HEK293T (cell line): ENCODE measurements at regions not wholly inside any gene's neighbourhood (a gene's known extent, or its start where the extent isn't known, plus 50 kb on each side); places are given as distances from the start of the nearest gene placed in this dataset.

Experiments
- CTCF ChIA-PET: fragments of 350-600 bp; formaldehyde crosslinking; extraction: SDS; loops from one replicate; lab custom pipeline; 2021; ENCODE audit warnings: antibody characterized with exemption, inconsistent platforms; lab: Yijun Ruan, JAX
- POLR2A ChIA-PET: fragments of 350-600 bp; formaldehyde crosslinking; extraction: SDS; loops from one replicate; lab custom pipeline; 2020; ENCODE audit warnings: antibody characterized with exemption, inconsistent platforms; lab: Yijun Ruan, JAX
- DNase-seq: peaks from one replicate; pipeline ENCODE4 v3.0.0; 2012; ENCODE audit warnings: mixed read lengths; ENCODE audit errors: extremely low spot score
- ARNT ChIP-seq: fragments of 450-650 bp; IDR thresholded peaks from 2 replicates; pipeline ENCODE4 v1.6.1; 2017; ENCODE audit warnings: mild to moderate bottlenecking
- BHLHE40 ChIP-seq: fragments of 450-650 bp; IDR thresholded peaks from 2 replicates; pipeline ENCODE4 v1.6.1; 2016; ENCODE audit warnings: mild to moderate bottlenecking, moderate library complexity, borderline replicate concordance
- CTBP1 ChIP-seq: fragments of 450-650 bp; IDR thresholded peaks from 2 replicates; pipeline ENCODE4 v1.6.1; 2016; ENCODE audit warnings: borderline replicate concordance
- ELF4 ChIP-seq: fragments of 450-650 bp; IDR thresholded peaks from 2 replicates; pipeline ENCODE4 v1.6.1; 2017; ENCODE audit warnings: antibody characterized with exemption
- FOXA1 ChIP-seq: fragments of 450-650 bp; IDR thresholded peaks from 2 replicates; pipeline ENCODE4 v1.6.1; 2016; ENCODE audit warnings: mild to moderate bottlenecking
- FOXK2 ChIP-seq: fragments of 450-650 bp; IDR thresholded peaks from 2 replicates; pipeline ENCODE4 v1.6.1; 2016; ENCODE audit warnings: mild to moderate bottlenecking
- FOXM1 ChIP-seq: fragments of 450-650 bp; IDR thresholded peaks from 2 replicates; pipeline ENCODE4 v1.6.1; 2017; ENCODE audit warnings: mild to moderate bottlenecking, borderline replicate concordance
- HDGF ChIP-seq: fragments of 450-650 bp; IDR thresholded peaks from 2 replicates; pipeline ENCODE4 v1.6.1; 2017; ENCODE audit warnings: antibody characterized with exemption, borderline replicate concordance
- L3MBTL2 ChIP-seq: fragments of 450-650 bp; conservative IDR thresholded peaks from 2 replicates; pipeline ENCODE4 v1.6.1; 2016; ENCODE audit warnings: mild to moderate bottlenecking
- LEF1 ChIP-seq: fragments of 450-650 bp; IDR thresholded peaks from 2 replicates; pipeline ENCODE4 v1.6.1; 2017; ENCODE audit warnings: mild to moderate bottlenecking, borderline replicate concordance
- NFRKB ChIP-seq: fragments of 450-650 bp; IDR thresholded peaks from 2 replicates; pipeline ENCODE4 v1.6.1; 2016; ENCODE audit warnings: mild to moderate bottlenecking, moderate library complexity
- SP1 ChIP-seq: fragments of 450-650 bp; IDR thresholded peaks from 2 replicates; pipeline ENCODE4 v1.6.1; 2017
- SUZ12 ChIP-seq: fragments of 450-650 bp; IDR thresholded peaks from 2 replicates; pipeline ENCODE4 v1.6.1; 2016; ENCODE audit warnings: mild to moderate bottlenecking
- TARDBP ChIP-seq: fragments of 450-650 bp; IDR thresholded peaks from 2 replicates; pipeline ENCODE4 v1.6.1; 2016
- ZNF384 ChIP-seq: fragments of 450-650 bp; IDR thresholded peaks from 2 replicates; pipeline ENCODE4 v1.6.1; 2016
- TF ChIP-seq, protein P1 (sequence below): fragments of 450-650 bp; IDR thresholded peaks from 2 replicates; pipeline ENCODE4 v1.6.1; 2016

DNA sequence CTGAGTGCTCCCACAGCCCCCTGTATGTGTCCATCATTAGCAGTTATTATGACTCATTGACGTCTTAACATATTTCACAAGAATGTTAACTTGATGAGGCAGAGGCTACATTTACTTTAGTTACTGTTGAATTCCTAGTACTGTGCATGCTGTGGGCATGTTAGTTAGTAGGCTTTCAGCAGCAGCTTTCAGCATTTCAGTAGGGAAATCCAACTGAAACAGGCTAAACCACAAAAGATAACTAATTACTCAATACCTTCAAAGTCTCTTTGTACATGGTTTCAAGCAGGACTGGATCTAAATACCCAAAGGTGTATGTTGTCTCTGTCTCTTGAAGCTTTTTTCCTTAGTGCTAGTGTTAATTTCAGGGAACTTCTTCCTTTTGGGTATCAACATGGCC, 229.9 kb upstream of the SUCLG2 start:
- ChIA-PET POLR2A (no interaction called here), CTCF (no interaction called here)
- TF ChIP-seq, protein P1, sequence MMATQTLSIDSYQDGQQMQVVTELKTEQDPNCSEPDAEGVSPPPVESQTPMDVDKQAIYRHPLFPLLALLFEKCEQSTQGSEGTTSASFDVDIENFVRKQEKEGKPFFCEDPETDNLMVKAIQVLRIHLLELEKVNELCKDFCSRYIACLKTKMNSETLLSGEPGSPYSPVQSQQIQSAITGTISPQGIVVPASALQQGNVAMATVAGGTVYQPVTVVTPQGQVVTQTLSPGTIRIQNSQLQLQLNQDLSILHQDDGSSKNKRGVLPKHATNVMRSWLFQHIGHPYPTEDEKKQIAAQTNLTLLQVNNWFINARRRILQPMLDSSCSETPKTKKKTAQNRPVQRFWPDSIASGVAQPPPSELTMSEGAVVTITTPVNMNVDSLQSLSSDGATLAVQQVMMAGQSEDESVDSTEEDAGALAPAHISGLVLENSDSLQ, result no peak
- no peak for TF ChIP-seq TARDBP
- TF ChIP-seq SP1, result no peak
- TF ChIP-seq FOXA1, result no peak
- TF ChIP-seq L3MBTL2, result no peak
- no peak for TF ChIP-seq ELF4
- TF ChIP-seq ARNT, result no peak
- no peak for TF ChIP-seq HDGF
- no peak for TF ChIP-seq ZNF384
- TF ChIP-seq BHLHE40, result no peak
- TF ChIP-seq NFRKB, result no peak
- no peak for TF ChIP-seq LEF1
- no peak for TF ChIP-seq CTBP1
- no peak for TF ChIP-seq FOXM1

DNA sequence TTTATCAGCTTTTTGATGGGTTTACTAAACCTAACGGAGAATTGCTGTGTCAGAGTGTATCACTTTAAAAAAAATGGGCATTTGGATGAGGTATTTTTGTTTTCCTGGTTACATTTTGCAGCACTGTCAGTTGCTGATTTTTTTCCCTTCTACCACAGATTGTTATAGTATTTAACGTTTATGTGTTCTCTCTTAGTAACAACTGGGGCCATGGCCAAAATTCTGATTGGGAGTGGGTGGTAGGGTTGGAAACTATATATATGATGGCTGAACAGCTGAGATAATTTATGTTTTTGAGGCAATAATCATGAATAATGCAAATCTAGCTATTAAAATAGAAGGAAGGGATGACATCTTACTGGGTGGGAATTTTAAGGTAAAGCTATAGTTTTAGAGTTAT, 229.4 kb upstream of the SUCLG2 start:
- DNase-seq, result no peak
- CTCF ChIA-PET, result interaction anchor here (0.7 kb wide), 1 partner anchor 191 kb away, joined by 3 read pairs; no protein-coding TSS in a partner anchor
- TF ChIP-seq FOXM1 (no peak), FOXK2 (no peak), ARNT (no peak), ZNF384 (no peak), CTBP1 (no peak), NFRKB (no peak), SP1 (no peak), TARDBP (no peak), HDGF (no peak), SUZ12 (no peak), L3MBTL2 (no peak), FOXA1 (no peak), BHLHE40 (no peak), ELF4 (no peak), LEF1 (no peak)
- TF ChIP-seq, protein P1, result no peak
- POLR2A ChIA-PET, result no interaction called here

More for the DNA sequence above, 229.9 kb upstream of the SUCLG2 start:
- DNase-seq, result no peak

GRCh38 chr3:67882981-67883380, 228.6 kb upstream of the SUCLG2 start:
- ChIA-PET POLR2A (no interaction called here), CTCF (interaction anchor here (0.7 kb wide), 1 partner anchor 192 kb away, joined by 3 read pairs; no protein-coding TSS in a partner anchor)
- no peak for DNase-seq
- TF ChIP-seq HDGF (no peak), ARNT (no peak), CTBP1 (no peak), L3MBTL2 (no peak), FOXA1 (no peak)

- ChIA-PET CTCF (no interaction called here), POLR2A (no interaction called here)
- no peak for TF ChIP-seq BHLHE40
- DNase-seq, result no peak
Observed at GRCh38 chr3:67876261-67876660, 221.8 kb upstream of the SUCLG2 start.

- ChIA-PET POLR2A (no interaction called here), CTCF (no interaction called here)
- TF ChIP-seq NFRKB (no peak), ARNT (no peak), LEF1 (no peak), FOXK2 (no peak), ELF4 (no peak), FOXM1 (no peak), SUZ12 (no peak), HDGF (no peak), FOXA1 (no peak), TARDBP (no peak), ZNF384 (no peak), CTBP1 (no peak), SP1 (no peak)
- TF ChIP-seq, protein P1, result no peak
- DNase-seq, result no peak
Observed at GRCh38 chr3:67875858-67876257, 221.4 kb upstream of the SUCLG2 start.

DNA sequence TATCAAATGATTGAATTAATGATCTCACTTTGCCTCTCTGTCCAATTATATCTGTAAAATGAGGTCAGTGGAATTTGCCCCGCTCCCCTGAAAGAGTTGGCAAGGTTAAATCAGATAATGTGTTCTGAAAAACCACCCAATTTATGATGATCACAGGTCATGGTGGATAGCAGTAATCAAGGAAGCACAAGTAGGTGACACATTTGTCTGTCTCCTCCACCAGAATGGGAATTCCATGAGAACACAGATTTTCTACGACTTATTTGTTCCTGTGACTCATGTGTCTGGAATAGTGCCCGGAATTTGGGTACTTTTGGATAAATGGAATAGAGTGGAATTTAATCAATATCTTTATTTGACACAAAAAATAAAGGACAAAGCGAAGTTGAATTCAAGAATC, 220.9 kb upstream of the SUCLG2 start:
- TF ChIP-seq FOXA1, result no peak
- no peak for TF ChIP-seq CTBP1
- no peak for TF ChIP-seq TARDBP
- TF ChIP-seq BHLHE40, result no peak
- no peak for TF ChIP-seq ZNF384
- no peak for TF ChIP-seq NFRKB
- TF ChIP-seq FOXK2, result no peak
- no peak for TF ChIP-seq SUZ12
- TF ChIP-seq L3MBTL2, result no peak
- TF ChIP-seq, protein P1, result no peak
- TF ChIP-seq SP1, result no peak
- no peak for TF ChIP-seq FOXM1
- TF ChIP-seq HDGF, result no peak
- no peak for TF ChIP-seq ELF4
- DNase-seq, result no peak
- ChIA-PET POLR2A (no interaction called here), CTCF (no interaction called here)
